ENCODE measurements at regions not wholly inside any gene's neighbourhood (a gene's known extent, or its start where the extent isn't known, plus 50 kb on each side); places are given as distances from the start of the nearest gene placed in this dataset.

DNA sequence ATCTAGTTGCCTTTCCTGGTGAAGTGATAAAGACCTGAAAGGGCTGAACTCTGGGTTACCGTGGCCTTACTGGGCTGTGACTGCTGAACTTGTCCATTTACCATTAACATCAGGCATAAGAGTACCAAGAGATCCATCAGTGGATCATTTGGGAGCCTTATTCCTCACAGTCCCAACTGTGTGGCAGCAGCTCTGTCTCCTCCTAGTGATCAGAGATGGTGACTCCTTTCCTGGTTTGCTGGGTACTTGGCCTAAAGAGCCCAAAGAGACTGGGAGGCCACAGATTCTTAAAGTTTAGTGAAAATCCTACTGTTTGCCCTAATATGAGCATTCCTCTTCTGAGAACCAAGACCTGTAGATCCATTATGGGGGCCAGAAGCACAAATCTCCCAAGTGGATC is 56.3 kb upstream of the ATP6AP2 start:
- no peak for TF ChIP-seq EP300 (IDR thresholded peaks at IDR 0.05; ENCODE audit: borderline replicate concordance in 1 of 2, control insufficient read depth in 1 of 2, low read depth in 2 of 2, low read length in 2 of 2)
- TF ChIP-seq EZH2 (IDR thresholded peaks at IDR 0.05; ENCODE audit: borderline replicate concordance, control insufficient read depth, low read depth, low read length) = no peak
- TF ChIP-seq MTA3 (IDR thresholded peaks at IDR 0.05; ENCODE audit: borderline replicate concordance, low read length) = no peak
- no peak for TF ChIP-seq POLR2A (IDR thresholded peaks at IDR 0.05; ENCODE audit: low read depth, low read length)
- TF ChIP-seq RAD21 (IDR thresholded peaks at IDR 0.05; ENCODE audit: insufficient read depth, low read depth, low read length) = no peak
- TF ChIP-seq, protein P1, sequence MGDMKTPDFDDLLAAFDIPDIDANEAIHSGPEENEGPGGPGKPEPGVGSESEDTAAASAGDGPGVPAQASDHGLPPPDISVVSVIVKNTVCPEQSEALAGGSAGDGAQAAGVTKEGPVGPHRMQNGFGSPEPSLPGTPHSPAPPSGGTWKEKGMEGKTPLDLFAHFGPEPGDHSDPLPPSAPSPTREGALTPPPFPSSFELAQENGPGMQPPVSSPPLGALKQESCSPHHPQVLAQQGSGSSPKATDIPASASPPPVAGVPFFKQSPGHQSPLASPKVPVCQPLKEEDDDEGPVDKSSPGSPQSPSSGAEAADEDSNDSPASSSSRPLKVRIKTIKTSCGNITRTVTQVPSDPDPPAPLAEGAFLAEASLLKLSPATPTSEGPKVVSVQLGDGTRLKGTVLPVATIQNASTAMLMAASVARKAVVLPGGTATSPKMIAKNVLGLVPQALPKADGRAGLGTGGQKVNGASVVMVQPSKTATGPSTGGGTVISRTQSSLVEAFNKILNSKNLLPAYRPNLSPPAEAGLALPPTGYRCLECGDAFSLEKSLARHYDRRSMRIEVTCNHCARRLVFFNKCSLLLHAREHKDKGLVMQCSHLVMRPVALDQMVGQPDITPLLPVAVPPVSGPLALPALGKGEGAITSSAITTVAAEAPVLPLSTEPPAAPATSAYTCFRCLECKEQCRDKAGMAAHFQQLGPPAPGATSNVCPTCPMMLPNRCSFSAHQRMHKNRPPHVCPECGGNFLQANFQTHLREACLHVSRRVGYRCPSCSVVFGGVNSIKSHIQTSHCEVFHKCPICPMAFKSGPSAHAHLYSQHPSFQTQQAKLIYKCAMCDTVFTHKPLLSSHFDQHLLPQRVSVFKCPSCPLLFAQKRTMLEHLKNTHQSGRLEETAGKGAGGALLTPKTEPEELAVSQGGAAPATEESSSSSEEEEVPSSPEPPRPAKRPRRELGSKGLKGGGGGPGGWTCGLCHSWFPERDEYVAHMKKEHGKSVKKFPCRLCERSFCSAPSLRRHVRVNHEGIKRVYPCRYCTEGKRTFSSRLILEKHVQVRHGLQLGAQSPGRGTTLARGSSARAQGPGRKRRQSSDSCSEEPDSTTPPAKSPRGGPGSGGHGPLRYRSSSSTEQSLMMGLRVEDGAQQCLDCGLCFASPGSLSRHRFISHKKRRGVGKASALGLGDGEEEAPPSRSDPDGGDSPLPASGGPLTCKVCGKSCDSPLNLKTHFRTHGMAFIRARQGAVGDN (IDR thresholded peaks at IDR 0.05) = no peak
- TF ChIP-seq HCFC1 (IDR thresholded peaks at IDR 0.05; ENCODE audit: low read length) = no peak
- TF ChIP-seq, protein P2, sequence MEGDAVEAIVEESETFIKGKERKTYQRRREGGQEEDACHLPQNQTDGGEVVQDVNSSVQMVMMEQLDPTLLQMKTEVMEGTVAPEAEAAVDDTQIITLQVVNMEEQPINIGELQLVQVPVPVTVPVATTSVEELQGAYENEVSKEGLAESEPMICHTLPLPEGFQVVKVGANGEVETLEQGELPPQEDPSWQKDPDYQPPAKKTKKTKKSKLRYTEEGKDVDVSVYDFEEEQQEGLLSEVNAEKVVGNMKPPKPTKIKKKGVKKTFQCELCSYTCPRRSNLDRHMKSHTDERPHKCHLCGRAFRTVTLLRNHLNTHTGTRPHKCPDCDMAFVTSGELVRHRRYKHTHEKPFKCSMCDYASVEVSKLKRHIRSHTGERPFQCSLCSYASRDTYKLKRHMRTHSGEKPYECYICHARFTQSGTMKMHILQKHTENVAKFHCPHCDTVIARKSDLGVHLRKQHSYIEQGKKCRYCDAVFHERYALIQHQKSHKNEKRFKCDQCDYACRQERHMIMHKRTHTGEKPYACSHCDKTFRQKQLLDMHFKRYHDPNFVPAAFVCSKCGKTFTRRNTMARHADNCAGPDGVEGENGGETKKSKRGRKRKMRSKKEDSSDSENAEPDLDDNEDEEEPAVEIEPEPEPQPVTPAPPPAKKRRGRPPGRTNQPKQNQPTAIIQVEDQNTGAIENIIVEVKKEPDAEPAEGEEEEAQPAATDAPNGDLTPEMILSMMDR (IDR thresholded peaks at IDR 0.05 in 2 of 3, conservative IDR thresholded peaks at IDR 0.05 in 1 of 3; ENCODE audit: control insufficient read depth in 2 of 3, extremely low read depth in 1 of 3, insufficient read depth in 1 of 3, low read depth in 3 of 3, low read length in 3 of 3) = no peak
- TF ChIP-seq BHLHE40 (IDR thresholded peaks at IDR 0.05; ENCODE audit: borderline replicate concordance in 1 of 2, low read depth in 2 of 2, low read length in 1 of 2) = no peak
- TF ChIP-seq, protein P3, sequence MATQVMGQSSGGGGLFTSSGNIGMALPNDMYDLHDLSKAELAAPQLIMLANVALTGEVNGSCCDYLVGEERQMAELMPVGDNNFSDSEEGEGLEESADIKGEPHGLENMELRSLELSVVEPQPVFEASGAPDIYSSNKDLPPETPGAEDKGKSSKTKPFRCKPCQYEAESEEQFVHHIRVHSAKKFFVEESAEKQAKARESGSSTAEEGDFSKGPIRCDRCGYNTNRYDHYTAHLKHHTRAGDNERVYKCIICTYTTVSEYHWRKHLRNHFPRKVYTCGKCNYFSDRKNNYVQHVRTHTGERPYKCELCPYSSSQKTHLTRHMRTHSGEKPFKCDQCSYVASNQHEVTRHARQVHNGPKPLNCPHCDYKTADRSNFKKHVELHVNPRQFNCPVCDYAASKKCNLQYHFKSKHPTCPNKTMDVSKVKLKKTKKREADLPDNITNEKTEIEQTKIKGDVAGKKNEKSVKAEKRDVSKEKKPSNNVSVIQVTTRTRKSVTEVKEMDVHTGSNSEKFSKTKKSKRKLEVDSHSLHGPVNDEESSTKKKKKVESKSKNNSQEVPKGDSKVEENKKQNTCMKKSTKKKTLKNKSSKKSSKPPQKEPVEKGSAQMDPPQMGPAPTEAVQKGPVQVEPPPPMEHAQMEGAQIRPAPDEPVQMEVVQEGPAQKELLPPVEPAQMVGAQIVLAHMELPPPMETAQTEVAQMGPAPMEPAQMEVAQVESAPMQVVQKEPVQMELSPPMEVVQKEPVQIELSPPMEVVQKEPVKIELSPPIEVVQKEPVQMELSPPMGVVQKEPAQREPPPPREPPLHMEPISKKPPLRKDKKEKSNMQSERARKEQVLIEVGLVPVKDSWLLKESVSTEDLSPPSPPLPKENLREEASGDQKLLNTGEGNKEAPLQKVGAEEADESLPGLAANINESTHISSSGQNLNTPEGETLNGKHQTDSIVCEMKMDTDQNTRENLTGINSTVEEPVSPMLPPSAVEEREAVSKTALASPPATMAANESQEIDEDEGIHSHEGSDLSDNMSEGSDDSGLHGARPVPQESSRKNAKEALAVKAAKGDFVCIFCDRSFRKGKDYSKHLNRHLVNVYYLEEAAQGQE (IDR thresholded peaks at IDR 0.05; ENCODE audit: low read depth, low read length) = no peak
- no peak for TF ChIP-seq POLR2AphosphoS5 (IDR thresholded peaks at IDR 0.05; ENCODE audit: low read length)
- TF ChIP-seq, protein P4, sequence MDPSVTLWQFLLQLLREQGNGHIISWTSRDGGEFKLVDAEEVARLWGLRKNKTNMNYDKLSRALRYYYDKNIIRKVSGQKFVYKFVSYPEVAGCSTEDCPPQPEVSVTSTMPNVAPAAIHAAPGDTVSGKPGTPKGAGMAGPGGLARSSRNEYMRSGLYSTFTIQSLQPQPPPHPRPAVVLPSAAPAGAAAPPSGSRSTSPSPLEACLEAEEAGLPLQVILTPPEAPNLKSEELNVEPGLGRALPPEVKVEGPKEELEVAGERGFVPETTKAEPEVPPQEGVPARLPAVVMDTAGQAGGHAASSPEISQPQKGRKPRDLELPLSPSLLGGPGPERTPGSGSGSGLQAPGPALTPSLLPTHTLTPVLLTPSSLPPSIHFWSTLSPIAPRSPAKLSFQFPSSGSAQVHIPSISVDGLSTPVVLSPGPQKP (IDR thresholded peaks at IDR 0.05; ENCODE audit: low read depth, low read length) = no peak
- TF ChIP-seq NR2C2 (IDR thresholded peaks at IDR 0.05; ENCODE audit: borderline replicate concordance, control insufficient read depth, insufficient read length, low read depth) = no peak
- no peak for TF ChIP-seq GATAD2B (conservative IDR thresholded peaks at IDR 0.05; ENCODE audit: low read depth)
